Rectal smooth muscle tissue (tissue), 1 donor: ENCODE measurements at regions not wholly inside any gene's neighbourhood (a gene's known extent, or its start where the extent isn't known, plus 50 kb on each side); places are given as distances from the start of the nearest gene placed in this dataset.

Experiments used
- H3K27ac ChIP-seq: one replicate; pipeline ENCODE4 v1.7.0; 2013; ENCODE audit warnings: low read depth, low read length, inconsistent platforms
- H3K27me3 ChIP-seq: one replicate; pipeline ENCODE4 v1.7.0; 2013; ENCODE audit warnings: low read length; ENCODE audit not compliant: control insufficient read depth, insufficient read depth
- H3K36me3 ChIP-seq: one replicate; pipeline ENCODE4 v1.7.0; 2013; ENCODE audit warnings: low read length; ENCODE audit not compliant: control insufficient read depth, insufficient read depth
- H3K4me1 ChIP-seq: one replicate; pipeline ENCODE4 v1.7.0; 2013; ENCODE audit warnings: low read length; ENCODE audit not compliant: control insufficient read depth, insufficient read depth
- H3K4me3 ChIP-seq: one replicate; pipeline ENCODE4 v1.7.0; 2013; ENCODE audit warnings: low read length
- H3K9ac ChIP-seq: one replicate; pipeline ENCODE4 v1.7.0; 2013; ENCODE audit warnings: low read length

DNA sequence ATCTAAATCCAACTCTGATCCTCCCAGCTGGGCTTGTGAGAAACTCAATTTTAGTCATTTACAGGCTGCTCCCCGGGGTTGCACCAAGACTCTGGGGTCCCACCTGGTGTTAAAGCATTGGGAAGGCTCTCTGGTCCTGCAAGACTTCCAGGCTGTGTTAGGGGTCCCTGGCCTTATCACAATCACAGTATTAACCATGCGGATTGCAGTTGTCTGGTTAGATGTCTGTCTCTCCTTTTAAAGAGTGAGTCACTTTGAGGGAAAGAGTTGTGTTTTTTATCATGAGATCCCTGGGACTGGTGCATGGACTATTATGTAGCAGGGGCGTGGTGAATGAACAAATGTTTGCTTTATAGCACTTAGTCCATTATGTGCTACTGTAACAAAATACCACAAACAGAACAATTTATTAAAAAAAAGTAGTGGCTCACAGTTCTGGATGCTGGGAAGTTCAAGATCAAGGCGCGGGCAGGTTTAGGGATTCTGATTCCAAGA is 531.4 kb downstream of the FUT8 start:
- Histone ChIP-seq H3K36me3 (no peaks in the 10 kb centered on the region), H3K9ac (no peak overlapping the region), H3K27ac (no peak overlapping the region), H3K27me3 (peaks cover 2% of the 10 kb centered on the region), H3K4me1 (no peaks in the 10 kb centered on the region), H3K4me3 (no peak overlapping the region)

DNA sequence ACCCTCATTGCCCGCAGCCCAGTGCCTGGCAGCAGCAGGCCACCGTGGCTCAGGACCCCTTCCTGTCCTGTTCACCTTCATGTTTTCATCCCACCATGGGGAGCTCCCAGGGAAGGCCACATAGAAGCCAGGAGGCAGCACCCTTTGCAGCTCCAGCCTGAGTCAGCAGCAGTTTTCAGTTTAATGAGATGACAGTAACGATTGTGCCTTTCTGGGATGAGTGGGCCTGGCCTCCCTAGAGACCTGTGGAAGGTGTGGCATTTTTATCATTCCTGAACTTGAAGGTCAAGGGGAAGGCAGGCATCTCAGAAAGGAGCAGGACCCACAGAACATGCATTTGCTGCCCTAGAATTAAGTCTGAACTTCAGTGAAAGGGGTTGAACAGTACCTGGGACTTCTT is 532.8 kb downstream of the FUT8 start:
- Histone ChIP-seq H3K27me3 (peaks cover 2% of the 10 kb centered on the region), H3K4me1 (no peaks in the 10 kb centered on the region), H3K36me3 (no peaks in the 10 kb centered on the region), H3K4me3 (no peak overlapping the region), H3K27ac (no peak overlapping the region), H3K9ac (no peak overlapping the region)

DNA sequence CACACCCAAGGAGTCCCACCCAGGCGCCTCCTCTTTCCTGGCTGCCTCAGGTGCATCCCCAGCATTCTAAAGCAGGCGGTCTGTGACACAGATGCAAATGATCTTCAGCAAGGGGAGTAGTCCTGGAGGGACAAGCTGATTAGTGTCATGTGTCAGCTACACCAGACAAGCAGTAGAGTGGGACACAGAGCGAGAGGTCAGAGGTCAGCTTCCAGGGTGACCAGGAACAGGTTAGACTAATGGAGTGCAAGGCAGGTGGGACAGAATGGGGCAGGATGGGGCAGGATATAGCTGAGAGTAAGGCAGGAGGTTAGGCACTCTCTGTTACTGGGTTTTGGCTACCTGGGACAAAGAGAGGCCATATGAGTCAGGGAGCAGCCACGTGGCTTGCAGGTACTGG is 534.0 kb downstream of the FUT8 start:
- Histone ChIP-seq H3K27me3 (peaks cover 2% of the 10 kb centered on the region), H3K4me3 (no peak overlapping the region), H3K9ac (no peak overlapping the region), H3K27ac (no peak overlapping the region), H3K4me1 (no peaks in the 10 kb centered on the region), H3K36me3 (no peaks in the 10 kb centered on the region)

- H3K9ac ChIP-seq: no peak overlapping the region
- no peaks in the 10 kb centered on the region for H3K36me3 ChIP-seq
- H3K4me3 ChIP-seq: no peak overlapping the region
- H3K27ac ChIP-seq: no peak overlapping the region
- H3K4me1 ChIP-seq: no peaks in the 10 kb centered on the region
- H3K27me3 ChIP-seq: peaks cover 2% of the 10 kb centered on the region
These were observed 535.8 kb downstream of the FUT8 start for GRCh38 chr14:65948302-65948701.

DNA sequence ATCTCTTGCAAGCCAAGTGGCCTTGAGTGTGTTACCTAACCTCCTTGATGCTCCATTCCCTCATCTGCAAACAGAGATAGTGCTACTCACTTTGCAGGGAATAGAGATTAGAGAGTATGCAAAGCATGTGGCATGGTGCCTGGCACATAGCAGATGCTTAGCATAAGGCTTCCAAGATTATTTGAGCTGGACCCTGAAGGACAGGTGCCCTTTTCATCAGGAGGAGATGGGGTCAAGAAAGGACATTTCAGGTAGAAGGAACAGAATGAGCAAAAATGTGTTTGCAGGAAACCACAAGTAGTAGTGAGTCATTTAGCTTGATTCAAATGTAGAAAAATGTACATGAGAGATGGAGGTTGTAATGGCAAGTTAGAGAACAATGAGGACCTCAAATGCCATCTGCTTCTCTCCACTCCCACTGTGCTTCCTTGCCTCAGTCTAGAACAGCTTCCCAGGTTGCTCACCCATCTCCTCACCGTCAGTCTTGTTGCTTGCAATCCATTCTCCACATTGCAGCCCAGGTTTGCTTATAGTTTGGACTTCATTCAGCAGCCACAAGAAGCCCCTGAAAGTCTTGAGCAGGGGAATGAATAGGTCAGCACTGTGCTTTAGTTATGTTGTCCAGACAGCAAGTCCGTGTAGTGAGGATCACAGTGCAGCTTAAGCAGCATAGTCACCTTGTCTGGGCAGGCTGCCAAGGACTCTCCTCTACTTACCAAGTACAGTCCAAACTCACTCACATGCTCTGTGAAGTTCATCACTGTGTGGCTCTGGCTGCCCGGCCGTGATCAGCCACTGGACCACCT is 536.3 kb upstream of the CCDC196 start:
- Histone ChIP-seq H3K27ac (no peak overlapping the region), H3K9ac (no peak overlapping the region), H3K4me3 (no peak overlapping the region), H3K36me3 (no peaks in the 10 kb centered on the region), H3K4me1 (no peaks in the 10 kb centered on the region), H3K27me3 (peaks cover 2% of the 10 kb centered on the region)

DNA sequence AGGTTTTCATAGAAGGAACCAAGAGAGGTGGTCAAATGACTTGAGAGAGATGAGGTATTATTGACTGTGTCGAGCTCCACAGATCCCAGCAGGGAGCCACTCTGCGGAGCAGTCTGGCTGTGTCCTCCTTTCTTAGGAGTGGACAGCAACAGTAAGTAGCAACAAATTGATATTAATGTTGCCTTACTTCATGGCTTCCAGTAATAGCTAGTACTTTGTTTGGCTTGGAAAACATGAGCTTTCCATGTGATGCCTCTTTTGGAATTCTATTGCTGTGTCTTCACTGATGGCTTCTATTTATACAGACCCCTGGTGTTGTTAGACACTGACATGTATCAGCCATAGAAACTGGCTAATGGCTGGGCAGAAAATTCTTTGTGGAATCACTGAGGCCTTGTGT is 531.2 kb upstream of the CCDC196 start:
- Histone ChIP-seq H3K27me3 (no peaks in the 10 kb centered on the region), H3K36me3 (no peaks in the 10 kb centered on the region), H3K4me1 (no peaks in the 10 kb centered on the region), H3K27ac (no peak overlapping the region), H3K9ac (no peak overlapping the region), H3K4me3 (no peak overlapping the region)

DNA sequence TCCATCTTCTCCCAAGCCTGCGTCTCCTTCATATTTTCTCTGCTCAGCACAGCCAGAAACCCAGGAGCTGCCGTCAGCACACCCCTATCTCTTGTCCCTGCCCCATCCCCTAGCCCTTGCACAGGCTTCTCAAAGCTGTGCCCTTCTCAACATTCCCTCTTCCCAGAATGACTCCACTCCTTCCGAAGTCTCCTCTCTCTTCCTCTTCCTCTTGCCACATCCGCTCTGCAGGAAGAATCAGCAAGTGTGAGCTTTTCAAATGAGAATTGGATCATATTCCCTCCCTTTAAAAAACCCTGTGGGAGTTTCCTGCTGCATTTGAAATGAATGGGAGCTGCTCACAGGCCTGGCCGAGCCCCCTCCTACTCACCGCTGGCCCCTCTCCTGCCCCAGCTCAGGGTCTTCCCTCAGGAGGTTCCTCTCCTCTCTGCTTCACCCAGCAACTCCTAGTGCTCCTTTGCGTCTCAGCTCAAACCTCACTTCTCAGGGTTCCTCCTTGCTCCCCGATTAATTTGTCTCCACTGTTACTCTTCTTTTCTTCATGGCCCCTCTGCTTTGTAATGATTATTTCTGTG is 528.5 kb upstream of the CCDC196 start:
- Histone ChIP-seq H3K36me3 (no peaks in the 10 kb centered on the region), H3K9ac (no peak overlapping the region), H3K27me3 (no peaks in the 10 kb centered on the region), H3K27ac (no peak overlapping the region), H3K4me1 (no peaks in the 10 kb centered on the region), H3K4me3 (no peak overlapping the region)

DNA sequence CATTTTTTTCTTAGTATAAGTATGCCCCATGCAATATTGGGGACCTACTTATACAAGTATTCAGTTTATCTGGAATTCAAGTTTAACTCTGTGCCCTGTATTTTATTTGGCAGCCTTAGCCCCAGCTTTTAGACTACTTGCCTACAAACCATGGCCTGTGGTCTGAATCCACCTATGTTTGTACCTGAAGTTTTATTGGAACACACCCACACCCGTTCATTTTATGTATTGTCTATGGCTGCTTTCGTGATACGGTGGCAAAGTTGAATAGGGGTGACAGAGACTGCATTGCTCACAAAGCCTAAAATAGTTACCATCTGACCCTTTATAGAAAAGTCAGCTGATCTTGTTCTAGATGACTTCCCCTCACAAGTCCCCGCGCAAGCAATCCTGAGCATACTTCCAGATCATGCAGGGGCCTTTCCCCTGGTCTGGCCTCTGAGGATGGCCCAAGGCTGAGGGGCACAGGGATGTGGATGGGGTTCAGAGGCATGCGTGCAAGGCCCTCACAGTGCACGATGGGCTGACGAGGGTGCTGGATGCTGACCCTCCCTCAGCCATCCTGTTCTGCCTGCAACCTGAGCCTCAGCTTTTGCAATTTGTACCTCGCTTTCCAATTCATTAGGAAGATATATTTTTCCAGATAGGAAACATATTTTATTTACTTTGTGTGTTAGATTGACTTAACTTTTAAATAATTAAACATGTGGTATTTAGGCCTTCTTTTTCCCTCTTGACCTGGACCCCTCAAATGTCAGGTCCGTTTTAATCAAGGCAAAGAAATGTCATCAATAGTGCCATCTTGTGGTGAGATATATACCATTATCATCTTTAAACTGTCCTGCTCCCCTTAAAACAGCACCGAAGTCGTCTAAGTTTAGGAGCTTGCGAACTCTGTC is 527.3 kb upstream of the CCDC196 start:
- H3K27me3 ChIP-seq: no peaks in the 10 kb centered on the region
- no peak overlapping the region for H3K9ac ChIP-seq
- H3K4me3 ChIP-seq: no peak overlapping the region
- no peaks in the 10 kb centered on the region for H3K4me1 ChIP-seq
- no peak overlapping the region for H3K27ac ChIP-seq
- H3K36me3 ChIP-seq: no peaks in the 10 kb centered on the region

- no peaks in the 10 kb centered on the region for H3K27me3 ChIP-seq
- H3K4me3 ChIP-seq: no peak overlapping the region
- H3K9ac ChIP-seq: no peak overlapping the region
- H3K36me3 ChIP-seq: no peaks in the 10 kb centered on the region
- H3K4me1 ChIP-seq: no peaks in the 10 kb centered on the region
- H3K27ac ChIP-seq: no peak overlapping the region
These were observed 526.6 kb upstream of the CCDC196 start for GRCh38 chr14:65959563-65960024.

- no peaks in the 10 kb centered on the region for H3K36me3 ChIP-seq
- H3K27me3 ChIP-seq: peaks cover under 1% of the 10 kb centered on the region
These were observed 525.2 kb upstream of the CCDC196 start for GRCh38 chr14:65961004-65961403.

GRCh38 chr14:65962952-65963351 is 523.2 kb upstream of the CCDC196 start:
- H3K36me3 ChIP-seq: no peaks in the 10 kb centered on the region
- peaks cover 3% of the 10 kb centered on the region for H3K27me3 ChIP-seq
- no peak overlapping the region for H3K27ac ChIP-seq
- H3K4me3 ChIP-seq: no peak overlapping the region
- no peak overlapping the region for H3K9ac ChIP-seq
- H3K4me1 ChIP-seq: no peaks in the 10 kb centered on the region

More at GRCh38 chr14:65961004-65961403, 525.2 kb upstream of the CCDC196 start:
- no peak overlapping the region for H3K4me3 ChIP-seq
- no peak overlapping the region for H3K27ac ChIP-seq
- no peak overlapping the region for H3K9ac ChIP-seq
- no peaks in the 10 kb centered on the region for H3K4me1 ChIP-seq

DNA sequence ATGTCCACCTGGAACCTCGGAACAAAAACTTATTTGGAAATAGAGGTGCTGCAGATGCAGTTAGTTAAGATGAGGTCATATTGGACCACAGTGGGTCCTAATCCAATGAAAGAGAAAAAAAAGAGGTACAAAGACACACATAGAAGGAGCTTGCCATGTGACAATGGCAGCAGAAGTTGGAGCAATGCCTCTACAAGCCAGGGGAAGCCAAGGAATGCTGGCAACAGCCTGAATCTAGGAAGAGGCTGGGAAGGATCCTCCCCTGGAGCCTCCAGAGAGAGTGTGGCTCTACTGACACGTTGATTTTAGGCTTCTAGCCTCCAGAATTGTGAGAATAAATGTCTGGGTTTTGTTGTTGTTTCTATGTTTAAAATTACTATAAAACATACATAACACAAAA is 521.8 kb upstream of the CCDC196 start:
- Histone ChIP-seq H3K9ac (no peak overlapping the region), H3K27me3 (peaks cover 3% of the 10 kb centered on the region), H3K4me3 (no peak overlapping the region), H3K27ac (no peak overlapping the region), H3K36me3 (no peaks in the 10 kb centered on the region), H3K4me1 (no peaks in the 10 kb centered on the region)
